HG03342 (cell line): ENCODE measurements at regions not wholly inside any gene's neighbourhood (a gene's known extent, or its start where the extent isn't known, plus 50 kb on each side); places are given as distances from the start of the nearest gene placed in this dataset.
"Not testable (repeated sequence)": the region's sequence is repeated elsewhere in the genome, so short reads cannot be mapped to it uniquely, and the experiment has no call there.

Experiments used
- ATAC-seq: cut with Tn5 transposase; IDR thresholded peaks from one replicate; pipeline ENCODE4 v1.9.1; 2021; ENCODE audit warnings: mild to moderate bottlenecking, moderate library complexity; ENCODE audit not compliant: unreplicated experiment

DNA sequence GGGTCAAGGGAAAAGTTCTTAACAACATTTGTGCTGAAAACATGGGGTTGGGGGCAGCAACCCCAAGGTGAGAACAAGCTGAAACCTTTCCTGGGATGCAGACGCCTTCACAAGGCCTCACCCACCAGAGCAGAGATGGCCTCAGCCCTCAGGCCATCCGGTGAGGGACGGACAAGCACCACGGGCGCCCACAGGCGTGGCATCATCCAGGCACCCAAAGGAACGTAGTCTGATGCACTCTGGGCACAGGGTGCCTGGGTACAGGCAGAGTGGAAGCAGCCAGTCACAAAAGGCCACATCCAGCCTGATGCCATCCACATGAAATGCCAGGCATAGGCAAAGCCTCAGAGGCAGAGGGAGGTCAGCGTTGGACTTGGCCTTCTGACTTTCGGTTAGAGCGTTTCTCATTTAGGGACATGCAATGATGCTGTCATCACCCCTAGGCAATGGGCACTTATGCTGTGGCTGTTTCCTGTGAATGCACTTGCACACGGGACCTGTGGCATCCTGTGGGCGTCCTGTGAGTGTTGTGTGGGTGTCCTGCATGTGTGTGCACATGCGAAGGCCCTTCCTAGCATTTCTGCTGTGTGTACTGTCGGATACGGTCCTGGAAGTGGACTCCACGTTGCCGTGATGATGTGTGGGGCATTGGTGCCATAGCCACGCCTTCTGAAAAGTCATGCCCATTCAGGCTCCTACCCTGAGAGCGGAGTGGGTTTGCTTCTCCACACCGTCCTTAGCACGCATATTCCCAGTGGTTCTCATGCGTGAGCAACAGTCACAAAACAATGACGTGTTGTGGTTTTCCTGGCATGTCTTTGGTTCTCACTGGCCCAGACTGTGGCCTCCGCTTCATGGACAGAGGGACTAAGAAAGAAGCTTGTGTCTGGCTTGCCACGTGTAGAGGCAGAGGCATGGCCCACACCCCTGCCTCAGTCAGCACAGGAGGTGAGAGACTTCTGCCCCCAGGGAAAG is 52.7 kb upstream of the ZNF469 start:
- ATAC-seq: no peak

DNA sequence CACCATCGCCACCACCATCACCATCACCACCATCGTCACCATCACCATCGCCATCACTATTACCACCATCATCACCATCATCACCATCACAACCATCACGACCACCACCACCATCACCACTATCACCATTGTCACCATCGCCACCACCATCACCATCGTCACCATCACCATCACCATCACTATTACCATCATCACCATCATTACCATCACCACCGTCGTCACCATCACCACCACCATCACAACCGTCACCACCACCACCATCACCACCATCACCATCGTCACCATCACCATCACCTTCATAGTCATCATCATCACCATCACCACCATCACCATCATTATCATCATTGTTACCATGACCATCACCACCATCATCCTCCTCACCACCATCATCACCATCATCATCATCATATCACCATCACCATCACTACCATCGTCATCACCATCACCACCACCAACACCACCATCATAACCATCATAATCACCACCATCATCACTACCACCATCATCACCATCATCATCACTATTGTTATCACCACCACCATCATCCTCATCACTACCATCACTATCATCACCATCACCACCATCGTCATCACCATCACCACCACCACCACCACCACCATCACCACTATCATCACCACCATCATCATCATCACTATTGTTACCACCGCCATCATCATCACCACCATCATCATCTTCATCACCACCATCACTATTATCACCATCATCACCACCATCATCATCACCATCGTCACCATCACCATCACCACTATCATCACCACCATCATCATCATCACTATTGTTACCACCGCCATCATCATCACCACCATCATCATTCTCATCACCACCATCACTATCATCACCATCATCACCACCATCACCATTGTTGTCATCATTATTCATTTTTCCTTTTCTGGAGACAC is 51.5 kb upstream of the ZNF469 start:
- no peak for ATAC-seq

DNA sequence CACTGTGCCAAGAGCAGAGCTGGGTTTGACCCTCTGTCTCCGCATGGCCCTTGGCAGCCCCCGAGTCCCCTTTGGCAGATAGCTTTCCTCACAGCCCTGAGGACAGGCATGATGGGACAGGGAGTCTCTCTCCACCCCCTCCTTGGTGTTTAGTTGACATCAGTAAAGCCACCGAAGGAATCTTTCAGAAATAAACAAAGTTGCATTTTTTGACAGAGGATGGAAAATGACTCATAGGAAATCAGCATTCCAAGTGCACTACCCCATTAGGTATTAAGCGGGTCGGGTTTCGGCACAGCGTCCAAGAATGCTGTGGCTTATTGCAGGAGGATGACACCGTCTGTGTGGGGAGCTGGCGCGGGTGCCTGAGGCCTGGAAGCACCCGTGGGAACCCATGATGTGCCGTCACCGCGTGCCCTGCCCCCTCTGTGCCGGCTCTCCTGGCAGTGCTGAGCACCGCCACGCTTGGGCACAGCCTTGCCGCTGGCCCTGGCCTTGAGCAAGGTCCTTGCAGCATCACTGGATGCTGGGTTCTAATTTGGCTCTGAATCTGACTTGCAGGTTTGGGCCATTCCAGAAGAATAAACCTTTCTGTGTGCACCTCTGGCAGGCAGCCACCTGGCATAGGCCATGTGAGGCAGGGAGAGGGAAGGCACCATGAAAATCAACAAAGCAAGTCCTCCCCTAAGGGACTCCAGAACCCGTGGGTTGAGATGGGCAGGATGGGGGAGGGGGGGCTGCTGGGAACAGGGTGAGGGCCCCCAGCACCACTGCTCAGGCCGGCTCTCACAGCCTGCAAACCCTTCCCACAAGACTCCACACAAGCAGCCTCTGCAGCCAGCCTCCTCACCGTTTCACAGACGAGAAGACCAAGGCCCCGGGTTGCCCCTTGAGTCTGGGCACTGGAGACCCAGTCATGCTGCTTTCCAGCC is 50.5 kb upstream of the ZNF469 start:
- no peak for ATAC-seq

DNA sequence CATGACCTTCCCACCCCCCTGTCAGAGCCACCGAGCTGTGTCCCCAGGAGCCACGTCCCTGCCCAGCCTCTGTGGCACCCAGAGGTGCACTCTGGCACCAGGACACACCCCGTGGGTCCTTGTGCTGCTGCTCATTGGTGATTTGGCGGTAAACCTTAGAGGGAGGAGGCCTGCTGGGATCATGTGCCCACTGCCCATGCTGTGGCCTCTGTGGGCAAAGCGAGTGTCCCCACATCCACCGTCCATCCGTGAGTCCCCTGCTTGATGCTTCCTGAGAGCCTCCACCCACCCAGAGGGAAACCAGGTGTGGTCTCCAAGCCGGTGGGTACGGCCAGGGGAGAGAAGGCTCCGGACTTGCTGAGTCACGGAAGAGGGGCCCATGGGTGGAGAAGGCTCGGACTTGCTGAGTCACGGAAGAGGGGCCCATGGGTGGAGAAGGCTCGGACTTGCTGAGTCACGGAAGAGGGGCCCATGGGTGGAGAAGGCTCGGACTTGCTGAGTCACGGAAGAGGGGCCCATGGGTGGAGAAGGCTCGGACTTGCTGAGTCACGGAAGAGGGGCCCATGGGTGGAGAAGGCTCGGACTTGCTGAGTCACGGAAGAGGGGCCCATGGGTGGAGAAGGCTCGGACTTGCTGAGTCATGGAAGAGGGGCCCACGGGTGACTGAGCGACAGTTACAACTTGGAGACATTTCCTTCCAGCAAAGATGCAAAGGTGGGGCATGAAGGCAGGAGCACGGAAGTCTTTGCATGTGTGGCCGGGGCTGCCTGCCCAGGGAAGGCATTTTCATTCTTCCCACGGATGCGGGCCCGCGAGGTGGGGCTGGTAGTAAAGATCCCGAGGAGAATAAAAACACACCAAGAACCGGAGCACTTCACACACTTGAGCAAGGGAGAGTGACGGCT is 49.6 kb upstream of the ZNF469 start:
- ATAC-seq: not testable (repeated sequence)
